ENCODE measurements at regions not wholly inside any gene's neighbourhood (a gene's known extent, or its start where the extent isn't known, plus 50 kb on each side); places are given as distances from the start of the nearest gene placed in this dataset.

GRCh38 chr15:70234256-70234905 is 136.7 kb upstream of the TLE3 start:
- TF ChIP-seq GATA3 (IDR thresholded peaks at IDR 0.05; ENCODE audit: low read depth, low read length) (no peak), GATA2 (IDR thresholded peaks at IDR 0.05; ENCODE audit: low read depth, low read length) (no peak)
